ENCODE measurements at regions not wholly inside any gene's neighbourhood (a gene's known extent, or its start where the extent isn't known, plus 50 kb on each side); places are given as distances from the start of the nearest gene placed in this dataset.
"Not testable (repeated sequence)": the region's sequence is repeated elsewhere in the genome, so short reads cannot be mapped to it uniquely, and the experiment has no call there.

DNA sequence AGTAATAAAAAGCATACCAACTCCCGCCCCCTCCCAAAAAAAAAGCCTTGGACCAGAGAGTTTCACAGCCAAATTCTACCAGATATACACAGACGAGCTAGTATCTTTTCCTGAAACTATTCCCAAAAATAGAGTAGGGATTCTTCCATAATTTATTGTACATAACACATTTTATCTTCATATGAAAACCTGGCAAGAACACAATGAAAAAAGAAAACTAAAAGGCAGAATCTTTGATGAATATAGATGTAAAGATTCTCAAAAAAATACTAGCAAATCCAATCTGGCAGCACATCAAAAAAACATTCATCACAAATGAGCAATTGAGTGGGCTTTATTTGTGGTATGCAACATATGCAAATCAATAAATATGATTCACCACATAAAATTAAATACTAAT is 798.8 kb downstream of the CDH18 start:
- Mint-ChIP-seq H3K4me3 (no peak overlapping the region), H3K36me3 (no peaks in the 10 kb centered on the region), H3K4me1 (no peaks in the 10 kb centered on the region), H3K9me3 (peaks cover 2% of the 10 kb centered on the region), H3K27me3 (no peaks in the 10 kb centered on the region), H3K27ac (no peak overlapping the region)
- ATAC-seq (ENCODE audit: low read depth) (no peak), DNase-seq (ENCODE audit: low spot score in 2 of 2) (no peak)

DNA sequence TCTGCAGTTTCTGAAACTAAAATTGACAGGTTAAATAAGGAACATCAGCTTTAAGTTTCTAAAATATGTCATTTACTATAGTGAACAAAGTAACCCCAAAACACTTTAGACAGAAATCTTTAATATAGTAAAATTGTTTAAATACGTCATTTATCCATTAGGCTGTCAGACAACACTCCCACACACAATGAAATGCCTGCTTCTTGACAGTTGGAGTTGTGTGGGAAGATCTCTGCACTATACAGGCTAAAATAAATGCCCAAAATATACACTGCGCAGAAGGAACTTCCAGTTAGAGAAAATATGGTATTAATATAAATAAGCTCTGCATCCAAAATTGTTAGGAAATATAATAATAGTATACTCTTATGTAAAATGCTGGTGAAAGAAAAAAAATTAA is 794.4 kb downstream of the CDH18 start:
- no peak for ATAC-seq (ENCODE audit: low read depth)
- Mint-ChIP-seq H3K27me3 (no peaks in the 10 kb centered on the region), H3K36me3 (no peaks in the 10 kb centered on the region), H3K9me3 (no peaks in the 10 kb centered on the region), H3K27ac (no peak overlapping the region), H3K4me1 (no peaks in the 10 kb centered on the region), H3K4me3 (no peak overlapping the region)
- DNase-seq (ENCODE audit: low spot score in 2 of 2), result no peak

DNA sequence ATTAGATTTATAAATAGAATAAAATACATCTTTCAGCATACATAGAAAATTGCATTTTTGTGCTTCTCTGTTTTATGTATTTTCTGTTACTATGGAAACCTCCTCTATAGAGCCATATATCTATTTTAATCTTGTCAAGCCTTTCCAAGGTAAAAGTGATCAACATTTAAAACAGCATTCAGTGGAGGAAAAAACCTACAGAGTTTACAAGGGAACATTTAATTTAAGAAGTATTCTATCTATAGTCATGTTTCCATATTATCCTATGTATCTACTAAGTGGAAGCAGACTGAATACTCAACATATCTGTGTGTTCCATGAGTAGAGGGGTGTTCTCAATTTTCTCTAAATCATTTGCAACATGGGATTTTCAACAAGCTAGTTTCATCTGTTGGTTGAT is 791.4 kb downstream of the CDH18 start:
- Mint-ChIP-seq H3K27ac (no peak overlapping the region), H3K36me3 (no peaks in the 10 kb centered on the region), H3K27me3 (no peaks in the 10 kb centered on the region), H3K9me3 (no peaks in the 10 kb centered on the region), H3K4me1 (no peaks in the 10 kb centered on the region), H3K4me3 (no peak overlapping the region)
- no peak for DNase-seq (ENCODE audit: low spot score in 2 of 2)
- no peak for ATAC-seq (ENCODE audit: low read depth)

DNA sequence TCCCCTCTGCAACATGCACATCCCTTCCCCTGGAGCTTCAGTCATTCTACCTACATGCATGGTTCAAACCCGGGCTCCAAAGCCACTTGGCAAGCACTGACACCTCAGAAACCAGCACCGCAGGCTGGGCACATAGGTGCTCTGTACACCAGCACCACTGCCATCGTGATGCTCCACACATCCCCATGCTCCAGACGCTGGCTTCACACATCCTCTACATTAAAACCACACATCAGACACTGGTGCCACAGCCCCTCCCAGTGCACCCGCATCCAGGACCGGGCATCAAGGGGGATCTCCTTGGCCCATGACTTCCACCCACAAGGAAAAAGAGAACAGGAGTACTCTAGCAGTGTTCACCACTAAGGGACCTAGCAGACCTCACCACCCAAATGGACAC is 787.7 kb downstream of the CDH18 start:
- H3K27ac Mint-ChIP-seq, result no peak overlapping the region
- no peaks in the 10 kb centered on the region for H3K9me3 Mint-ChIP-seq
- H3K27me3 Mint-ChIP-seq, result no peaks in the 10 kb centered on the region
- no peaks in the 10 kb centered on the region for H3K4me1 Mint-ChIP-seq
- H3K36me3 Mint-ChIP-seq, result no peaks in the 10 kb centered on the region
- DNase-seq (ENCODE audit: low spot score in 2 of 2), result no peak
- H3K4me3 Mint-ChIP-seq, result no peak overlapping the region
- no peak for ATAC-seq (ENCODE audit: low read depth)

DNA sequence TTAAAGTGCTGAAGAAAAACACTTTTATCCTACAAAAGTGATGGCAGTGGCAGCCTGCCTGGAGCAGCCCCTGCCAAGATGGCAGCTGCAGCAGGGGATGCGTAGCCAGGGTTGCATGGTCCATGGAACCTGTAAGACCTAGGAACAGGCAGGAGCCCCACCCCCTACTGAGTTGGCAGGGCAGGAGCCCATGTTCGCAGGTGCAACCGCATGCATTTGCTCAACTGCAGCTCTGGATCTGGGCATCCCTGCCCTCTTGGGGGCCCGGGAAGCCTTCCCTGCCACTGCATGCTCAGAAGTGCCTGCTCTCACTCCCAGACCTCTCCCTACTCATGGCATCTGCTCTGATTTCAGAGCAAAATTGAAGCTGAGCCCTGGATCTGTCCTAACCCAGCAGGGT is 779.6 kb downstream of the CDH18 start:
- H3K27me3 Mint-ChIP-seq, result no peaks in the 10 kb centered on the region
- no peak overlapping the region for H3K27ac Mint-ChIP-seq
- DNase-seq (ENCODE audit: low spot score in 2 of 2) (no peak), ATAC-seq (ENCODE audit: low read depth) (no peak)
- H3K4me3 Mint-ChIP-seq, result no peak overlapping the region
- H3K4me1 Mint-ChIP-seq, result no peaks in the 10 kb centered on the region
- H3K36me3 Mint-ChIP-seq, result no peaks in the 10 kb centered on the region
- H3K9me3 Mint-ChIP-seq, result peaks cover 4% of the 10 kb centered on the region

DNA sequence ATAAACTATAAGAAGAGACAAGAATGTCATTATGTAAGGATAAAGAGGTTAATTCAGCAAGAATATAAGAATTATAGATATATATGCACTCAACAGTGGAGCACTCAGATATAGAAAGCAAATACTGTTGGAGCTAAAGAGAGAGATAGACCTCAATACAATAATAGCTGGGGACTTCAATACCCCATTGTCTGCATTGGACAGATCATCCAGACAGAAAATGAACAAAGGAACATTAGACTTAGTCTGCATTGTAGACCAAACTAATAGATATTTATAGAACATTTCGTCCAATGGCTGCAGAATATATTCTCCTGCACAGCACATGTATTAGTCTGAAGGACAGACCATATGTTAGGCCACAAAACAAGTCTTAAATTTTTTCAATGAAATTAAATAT is 777.1 kb downstream of the CDH18 start:
- Mint-ChIP-seq H3K4me1 (no peaks in the 10 kb centered on the region), H3K9me3 (peaks cover 4% of the 10 kb centered on the region), H3K36me3 (no peaks in the 10 kb centered on the region), H3K27me3 (no peaks in the 10 kb centered on the region), H3K27ac (no peak overlapping the region), H3K4me3 (no peak overlapping the region)
- no peak for ATAC-seq (ENCODE audit: low read depth)
- no peak for DNase-seq (ENCODE audit: low spot score in 2 of 2)

DNA sequence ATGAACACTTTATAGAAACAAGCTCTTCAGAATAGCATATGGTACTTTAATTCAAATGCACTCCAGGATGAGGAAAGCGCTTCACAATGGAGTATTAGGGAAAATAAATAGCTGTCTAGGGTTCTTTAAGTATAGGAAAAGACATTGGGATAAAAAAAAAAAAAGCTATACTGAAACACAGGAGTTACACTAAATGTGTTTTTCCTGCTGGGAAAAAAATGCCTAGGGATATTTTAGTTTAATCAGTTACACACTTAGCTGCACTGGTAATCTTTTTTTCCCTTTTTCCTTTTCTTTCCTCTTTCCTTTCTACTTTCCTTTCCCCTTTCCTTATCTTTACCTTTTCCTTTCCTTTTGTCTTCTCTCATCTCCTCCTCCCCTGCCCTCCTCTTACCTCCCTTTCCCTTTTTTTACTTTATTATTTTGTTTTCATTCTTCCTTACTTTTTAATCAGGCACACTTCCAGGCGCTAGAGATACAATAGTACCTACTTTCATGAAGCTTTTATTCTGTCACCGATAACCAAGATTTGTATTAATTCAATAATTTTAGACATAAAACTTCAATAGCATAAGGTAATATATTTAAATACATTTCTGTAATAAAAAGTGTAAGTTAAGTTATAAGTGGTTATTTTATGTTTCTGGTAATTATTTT is 758.7 kb downstream of the CDH18 start:
- Mint-ChIP-seq H3K9me3 (no peaks in the 10 kb centered on the region), H3K27me3 (no peaks in the 10 kb centered on the region), H3K4me1 (no peaks in the 10 kb centered on the region), H3K27ac (no peak overlapping the region), H3K4me3 (no peak overlapping the region), H3K36me3 (no peaks in the 10 kb centered on the region)
- DNase-seq (ENCODE audit: low spot score in 2 of 2), result no peak
- ATAC-seq (ENCODE audit: low read depth), result no peak

DNA sequence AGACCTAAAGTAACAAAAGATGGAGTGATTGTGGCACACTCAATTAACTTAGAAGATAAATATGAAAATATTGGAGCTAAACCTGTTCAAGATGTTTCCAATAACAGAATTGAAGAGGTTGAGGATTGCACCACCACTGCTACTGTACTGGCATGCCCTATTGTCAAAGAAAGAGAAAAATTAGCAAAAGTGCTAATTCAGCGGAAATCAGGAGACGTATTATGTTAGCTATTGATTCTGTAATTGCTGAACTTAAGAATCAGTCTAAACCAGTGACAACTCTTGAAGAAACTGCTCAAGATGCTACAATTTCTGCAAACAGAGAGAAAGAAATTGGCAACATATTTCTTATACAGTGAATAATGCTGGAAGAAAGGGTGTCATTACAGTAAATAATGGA is 754.4 kb downstream of the CDH18 start:
- H3K36me3 Mint-ChIP-seq, result no peaks in the 10 kb centered on the region
- no peaks in the 10 kb centered on the region for H3K4me1 Mint-ChIP-seq
- no peaks in the 10 kb centered on the region for H3K9me3 Mint-ChIP-seq
- no peak overlapping the region for H3K27ac Mint-ChIP-seq
- no peak overlapping the region for H3K4me3 Mint-ChIP-seq
- ATAC-seq (ENCODE audit: low read depth), result no peak
- DNase-seq (ENCODE audit: low spot score in 2 of 2), result no peak
- no peaks in the 10 kb centered on the region for H3K27me3 Mint-ChIP-seq

DNA sequence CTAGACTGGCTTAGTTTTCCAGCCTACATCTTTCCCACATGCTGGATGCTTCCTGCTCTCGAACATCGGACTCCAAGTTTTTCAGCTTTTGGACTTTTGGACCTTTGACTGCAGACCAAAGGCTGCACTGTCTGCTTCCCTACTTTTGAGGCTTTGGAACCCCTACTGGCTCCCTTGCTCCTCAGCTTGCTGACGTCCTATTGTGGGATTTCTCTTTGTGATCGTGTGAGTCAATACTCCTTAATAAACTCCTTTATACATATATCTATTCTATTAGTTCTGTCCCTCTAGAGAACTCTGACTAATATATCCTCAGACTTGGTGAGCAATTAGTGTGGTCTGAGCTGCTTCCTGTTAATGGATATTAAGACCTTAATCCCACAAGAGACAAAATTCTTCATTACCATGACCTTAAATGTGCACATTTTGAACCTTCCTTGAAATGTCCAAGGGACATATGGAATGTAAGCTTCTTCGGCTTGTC is 752.9 kb downstream of the CDH18 start:
- no peaks in the 10 kb centered on the region for H3K9me3 Mint-ChIP-seq
- no peaks in the 10 kb centered on the region for H3K4me1 Mint-ChIP-seq
- no peak overlapping the region for H3K27ac Mint-ChIP-seq
- DNase-seq (ENCODE audit: low spot score in 2 of 2) (no peak), ATAC-seq (ENCODE audit: low read depth) (no peak)
- no peaks in the 10 kb centered on the region for H3K36me3 Mint-ChIP-seq
- H3K27me3 Mint-ChIP-seq, result no peaks in the 10 kb centered on the region
- H3K4me3 Mint-ChIP-seq, result no peak overlapping the region

DNA sequence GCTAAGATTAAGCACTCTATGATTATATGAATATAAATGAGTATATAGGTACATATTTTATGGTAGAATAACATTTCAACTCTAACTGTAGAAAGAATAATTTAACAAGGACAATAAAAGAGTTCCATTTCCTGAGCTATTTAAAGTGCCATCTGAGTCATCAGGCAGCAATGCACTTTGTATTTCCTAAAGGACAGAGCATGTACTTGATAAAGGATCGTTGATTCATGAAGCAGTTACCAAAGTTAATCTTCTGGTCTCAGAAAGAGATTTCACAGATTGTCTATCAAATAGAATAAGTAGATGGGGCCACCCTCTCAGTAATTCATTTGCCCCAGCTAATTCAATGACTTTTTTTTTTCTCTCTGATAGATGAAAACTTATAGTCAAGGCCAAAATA is 747.8 kb downstream of the CDH18 start:
- Mint-ChIP-seq H3K36me3 (no peaks in the 10 kb centered on the region), H3K9me3 (no peaks in the 10 kb centered on the region), H3K4me1 (no peaks in the 10 kb centered on the region), H3K27ac (no peak overlapping the region), H3K4me3 (no peak overlapping the region), H3K27me3 (no peaks in the 10 kb centered on the region)
- no peak for ATAC-seq (ENCODE audit: low read depth)
- no peak for DNase-seq (ENCODE audit: low spot score in 2 of 2)

DNA sequence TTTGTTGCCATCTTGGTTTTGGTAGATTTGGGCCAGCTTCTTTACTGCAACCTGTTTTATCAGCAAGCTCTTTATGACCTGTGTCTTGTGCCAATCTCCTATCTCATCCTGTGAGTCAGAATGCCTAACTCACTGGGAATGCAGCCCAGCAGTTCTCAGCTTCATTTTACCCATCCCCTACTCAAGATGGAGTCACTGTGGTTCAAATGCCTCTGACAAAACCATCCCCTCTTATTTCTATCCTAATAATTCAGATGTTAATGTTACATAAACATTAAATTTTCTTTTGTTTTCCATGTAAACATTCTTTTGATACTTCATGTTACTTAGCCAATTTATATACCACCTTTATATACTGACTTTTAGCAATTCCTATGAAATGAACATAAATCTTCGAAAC is 746.3 kb downstream of the CDH18 start:
- H3K4me1 Mint-ChIP-seq, result no peaks in the 10 kb centered on the region
- no peaks in the 10 kb centered on the region for H3K36me3 Mint-ChIP-seq
- DNase-seq (ENCODE audit: low spot score in 2 of 2), result no peak
- ATAC-seq (ENCODE audit: low read depth), result no peak
- H3K9me3 Mint-ChIP-seq, result peaks cover 4% of the 10 kb centered on the region
- no peak overlapping the region for H3K4me3 Mint-ChIP-seq
- no peaks in the 10 kb centered on the region for H3K27me3 Mint-ChIP-seq
- H3K27ac Mint-ChIP-seq, result no peak overlapping the region

DNA sequence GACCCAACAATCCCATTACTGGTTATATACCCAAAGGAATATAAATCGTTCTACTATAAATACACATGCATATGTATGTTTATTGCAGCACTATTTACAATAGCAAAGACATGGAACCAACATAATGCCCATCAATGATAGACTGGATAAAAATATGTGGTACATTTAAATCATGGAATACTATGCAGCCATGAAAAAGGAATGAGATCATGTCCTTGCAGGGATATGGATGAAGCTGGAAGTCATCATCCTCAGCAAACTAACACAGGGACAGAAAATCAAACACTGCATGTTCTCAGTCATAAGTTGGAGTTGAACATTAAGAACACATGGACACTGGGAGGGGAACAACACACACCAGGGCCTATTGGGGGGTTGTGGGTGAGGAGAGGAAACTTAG is 741.8 kb downstream of the CDH18 start:
- not testable (repeated sequence) for H3K9me3 Mint-ChIP-seq; H3K36me3 Mint-ChIP-seq; H3K27ac Mint-ChIP-seq; H3K4me3 Mint-ChIP-seq; ATAC-seq (ENCODE audit: low read depth); DNase-seq (ENCODE audit: low spot score in 2 of 2); H3K4me1 Mint-ChIP-seq; H3K27me3 Mint-ChIP-seq

DNA sequence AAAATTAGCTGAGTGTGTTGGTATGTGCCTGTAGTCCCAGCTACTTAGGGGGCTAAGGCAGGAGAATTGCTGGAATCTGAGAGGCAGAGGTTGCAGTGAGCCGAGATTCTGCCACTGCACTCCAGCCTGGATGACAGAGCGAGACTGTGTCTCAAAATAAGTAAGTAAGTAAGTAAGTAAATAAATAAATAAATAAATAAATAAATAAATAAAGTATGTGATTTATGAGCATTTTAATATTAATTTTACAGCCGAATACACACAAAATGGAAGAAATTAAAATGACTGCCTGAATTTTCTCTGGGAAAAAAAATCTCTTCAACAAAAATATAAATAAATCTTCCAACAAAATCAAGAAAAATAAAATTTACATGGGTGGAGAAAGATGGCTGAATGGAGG is 740.7 kb downstream of the CDH18 start:
- Mint-ChIP-seq H3K9me3 (peaks cover 4% of the 10 kb centered on the region), H3K27me3 (no peaks in the 10 kb centered on the region), H3K36me3 (no peaks in the 10 kb centered on the region), H3K4me3 (no peak overlapping the region), H3K27ac (no peak overlapping the region), H3K4me1 (no peaks in the 10 kb centered on the region)
- DNase-seq (ENCODE audit: low spot score in 2 of 2) (no peak), ATAC-seq (ENCODE audit: low read depth) (no peak)

DNA sequence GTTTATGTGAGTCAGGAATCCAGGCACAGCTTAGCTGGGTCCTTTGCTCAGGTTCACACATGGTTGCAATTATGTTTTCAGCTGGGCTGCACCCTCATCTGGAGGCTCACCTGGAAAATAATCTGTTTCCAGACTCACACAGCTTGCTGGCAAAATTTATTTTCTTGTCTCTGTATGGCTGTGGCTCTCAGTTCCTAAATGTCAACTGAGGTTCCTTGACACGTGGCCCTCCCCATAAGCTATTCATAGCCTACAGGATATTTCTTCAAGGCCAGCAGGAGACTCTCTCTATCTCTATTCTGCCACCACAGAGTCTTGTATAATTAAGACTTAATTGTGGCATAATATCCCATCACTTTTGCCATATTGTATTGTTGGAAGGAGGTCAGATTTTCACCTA is 732.0 kb downstream of the CDH18 start:
- Mint-ChIP-seq H3K4me1 (no peaks in the 10 kb centered on the region), H3K27me3 (no peaks in the 10 kb centered on the region), H3K36me3 (no peaks in the 10 kb centered on the region), H3K4me3 (no peak overlapping the region), H3K9me3 (peaks cover 2% of the 10 kb centered on the region), H3K27ac (no peak overlapping the region)
- ATAC-seq (ENCODE audit: low read depth) (no peak), DNase-seq (ENCODE audit: low spot score in 2 of 2) (no peak)

DNA sequence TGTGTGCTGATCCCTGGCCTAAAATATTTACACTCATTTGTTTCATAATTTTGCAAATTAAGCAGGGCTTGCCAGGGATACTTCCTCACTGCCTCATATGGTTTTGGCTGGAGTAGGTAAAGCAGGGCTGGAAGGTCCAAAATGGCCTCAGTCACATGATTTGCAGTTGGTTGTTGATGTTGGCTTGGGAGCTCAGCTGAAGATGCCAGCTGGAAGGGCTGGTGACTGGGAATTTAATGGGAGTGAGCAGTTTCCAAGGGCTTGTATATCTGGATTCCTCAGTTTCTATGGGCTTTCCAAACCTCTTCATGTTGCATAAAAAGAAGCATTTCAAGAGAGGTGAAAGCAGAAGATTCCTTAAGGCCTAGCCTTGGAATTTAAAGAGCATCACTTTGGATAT is 729.3 kb downstream of the CDH18 start:
- Mint-ChIP-seq H3K27ac (no peak overlapping the region), H3K4me3 (no peak overlapping the region), H3K27me3 (no peaks in the 10 kb centered on the region), H3K4me1 (no peaks in the 10 kb centered on the region), H3K36me3 (no peaks in the 10 kb centered on the region), H3K9me3 (no peaks in the 10 kb centered on the region)
- DNase-seq (ENCODE audit: low spot score in 2 of 2) (no peak), ATAC-seq (ENCODE audit: low read depth) (no peak)
